ENCODE measurements at regions not wholly inside any gene's neighbourhood (a gene's known extent, or its start where the extent isn't known, plus 50 kb on each side); places are given as distances from the start of the nearest gene placed in this dataset.

DNA sequence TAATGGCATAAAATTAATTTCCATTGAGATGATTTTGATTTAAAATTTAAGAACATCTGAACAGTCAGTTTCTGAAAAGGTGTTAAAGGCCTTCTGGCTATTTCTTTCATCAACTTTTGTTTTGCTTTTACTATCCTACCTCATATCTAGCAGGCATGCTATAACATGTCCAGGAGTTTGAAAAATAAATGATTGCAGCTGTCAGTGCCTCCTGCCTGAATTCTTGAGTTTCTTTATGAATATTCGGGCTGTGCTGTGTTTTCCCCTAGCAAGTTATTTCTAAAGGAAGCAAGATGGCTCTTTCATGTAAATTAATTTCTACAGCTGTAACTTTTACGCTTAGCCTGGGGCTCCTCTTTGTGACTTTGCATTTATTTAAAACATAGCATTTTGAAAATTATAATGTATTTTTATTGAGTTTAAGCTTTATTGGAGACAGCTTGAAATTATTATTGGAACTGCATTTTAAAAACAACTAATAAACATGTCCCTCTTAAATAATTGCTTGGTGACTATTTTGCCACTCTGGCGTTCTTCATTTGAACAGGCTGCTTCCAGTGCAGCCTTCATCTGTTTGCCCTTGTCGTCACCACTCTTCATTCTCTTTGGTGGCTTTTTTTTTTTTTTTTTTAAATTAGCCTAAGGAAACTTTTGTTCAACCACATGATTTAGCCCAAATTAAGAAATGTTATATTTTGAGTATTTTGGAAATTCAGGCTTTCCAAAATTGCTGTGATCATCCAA lies 1083.4 kb upstream of the LRRN3 start:
- H3K27ac Mint-ChIP-seq = no peak overlapping the region
- no peaks in the 10 kb centered on the region for H3K9me3 Mint-ChIP-seq
- H3K4me3 Mint-ChIP-seq = no peak overlapping the region
- no peak for DNase-seq (ENCODE audit: low spot score in 2 of 2, unreplicated experiment in 2 of 2)
- H3K4me1 Mint-ChIP-seq = peaks cover 4% of the 10 kb centered on the region
- TF ChIP-seq, protein P1, sequence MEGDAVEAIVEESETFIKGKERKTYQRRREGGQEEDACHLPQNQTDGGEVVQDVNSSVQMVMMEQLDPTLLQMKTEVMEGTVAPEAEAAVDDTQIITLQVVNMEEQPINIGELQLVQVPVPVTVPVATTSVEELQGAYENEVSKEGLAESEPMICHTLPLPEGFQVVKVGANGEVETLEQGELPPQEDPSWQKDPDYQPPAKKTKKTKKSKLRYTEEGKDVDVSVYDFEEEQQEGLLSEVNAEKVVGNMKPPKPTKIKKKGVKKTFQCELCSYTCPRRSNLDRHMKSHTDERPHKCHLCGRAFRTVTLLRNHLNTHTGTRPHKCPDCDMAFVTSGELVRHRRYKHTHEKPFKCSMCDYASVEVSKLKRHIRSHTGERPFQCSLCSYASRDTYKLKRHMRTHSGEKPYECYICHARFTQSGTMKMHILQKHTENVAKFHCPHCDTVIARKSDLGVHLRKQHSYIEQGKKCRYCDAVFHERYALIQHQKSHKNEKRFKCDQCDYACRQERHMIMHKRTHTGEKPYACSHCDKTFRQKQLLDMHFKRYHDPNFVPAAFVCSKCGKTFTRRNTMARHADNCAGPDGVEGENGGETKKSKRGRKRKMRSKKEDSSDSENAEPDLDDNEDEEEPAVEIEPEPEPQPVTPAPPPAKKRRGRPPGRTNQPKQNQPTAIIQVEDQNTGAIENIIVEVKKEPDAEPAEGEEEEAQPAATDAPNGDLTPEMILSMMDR (IDR thresholded peaks at IDR 0.05; ENCODE audit: unreplicated experiment) = no peak
- no peaks in the 10 kb centered on the region for H3K27me3 Mint-ChIP-seq (ENCODE audit: low read depth)
- H3K36me3 Mint-ChIP-seq = no peaks in the 10 kb centered on the region

DNA sequence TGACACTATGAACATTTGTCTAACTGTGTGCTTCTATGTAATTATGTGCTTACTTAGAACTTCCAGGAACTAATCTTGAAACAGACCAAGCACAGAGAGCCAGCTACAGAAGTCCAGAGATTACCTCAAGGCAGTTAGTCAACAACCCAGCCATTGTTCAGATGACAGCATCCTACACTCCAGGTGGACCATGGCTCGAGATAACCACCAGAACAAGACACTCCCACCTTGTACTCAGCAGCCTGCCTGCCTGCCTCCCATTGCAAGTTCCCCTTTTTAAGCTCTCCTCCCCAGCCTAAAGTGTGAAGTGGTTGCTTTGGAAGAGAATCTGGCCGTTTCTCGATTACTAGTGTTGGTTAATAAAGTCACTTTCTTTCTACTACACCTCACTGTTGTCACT lies 1080.6 kb upstream of the LRRN3 start:
- no peak for DNase-seq (ENCODE audit: low spot score in 2 of 2, unreplicated experiment in 2 of 2)
- Mint-ChIP-seq H3K27me3 (ENCODE audit: low read depth) (no peaks in the 10 kb centered on the region), H3K27ac (no peak overlapping the region)

DNA sequence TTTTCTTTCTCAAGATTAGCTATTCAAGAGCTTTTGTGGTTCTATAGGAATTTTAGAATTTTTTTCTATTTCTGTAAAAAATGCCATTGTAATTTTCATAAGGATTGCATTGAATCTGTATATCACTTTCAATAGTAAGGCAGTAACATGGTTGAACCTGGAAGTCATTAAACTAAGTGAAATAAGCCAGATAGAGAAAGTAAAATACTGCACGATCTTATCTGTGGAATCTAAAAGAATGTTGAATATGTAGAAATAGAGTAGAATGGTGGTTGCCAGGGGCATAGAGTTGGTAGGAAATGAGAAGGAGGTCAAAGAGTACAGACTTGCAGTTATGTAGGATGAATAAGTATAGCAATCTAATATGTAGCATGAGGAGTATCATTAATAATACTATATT lies 1073.5 kb upstream of the LRRN3 start:
- TF ChIP-seq, protein P1 (IDR thresholded peaks at IDR 0.05; ENCODE audit: unreplicated experiment) = no peak
- Mint-ChIP-seq H3K36me3 (peaks cover 7% of the 10 kb centered on the region), H3K4me1 (no peaks in the 10 kb centered on the region), H3K27me3 (ENCODE audit: low read depth) (no peaks in the 10 kb centered on the region), H3K9me3 (peaks cover 16% of the 10 kb centered on the region), H3K27ac (no peak overlapping the region), H3K4me3 (no peak overlapping the region)
- DNase-seq (ENCODE audit: low spot score in 2 of 2, unreplicated experiment in 2 of 2) = no peak

More for the DNA sequence above, 1080.6 kb upstream of the LRRN3 start:
- Mint-ChIP-seq H3K36me3 (no peaks in the 10 kb centered on the region), H3K4me1 (peaks cover 4% of the 10 kb centered on the region), H3K9me3 (no peaks in the 10 kb centered on the region), H3K4me3 (no peak overlapping the region)
- TF ChIP-seq, protein P1 (IDR thresholded peaks at IDR 0.05; ENCODE audit: unreplicated experiment) = no peak

DNA sequence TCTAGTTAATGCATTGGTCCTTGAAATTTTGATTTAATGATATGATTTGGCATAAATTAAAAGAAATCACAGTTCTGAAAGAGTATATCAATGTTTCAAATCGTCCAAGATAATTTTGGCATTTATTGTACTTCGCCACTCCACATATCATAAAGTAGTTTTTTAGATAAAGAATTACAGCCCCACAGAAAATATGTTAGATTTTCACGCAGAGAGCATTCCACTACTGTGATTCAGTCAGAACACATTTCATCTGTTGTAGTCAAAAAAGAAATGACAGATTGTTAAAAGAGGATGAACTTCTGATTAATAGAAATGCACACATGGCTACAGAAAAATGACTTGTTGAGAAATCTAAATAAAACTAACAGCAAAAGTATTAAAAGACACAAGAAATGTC lies 1063.5 kb upstream of the LRRN3 start:
- H3K36me3 Mint-ChIP-seq = no peaks in the 10 kb centered on the region
- peaks cover 3% of the 10 kb centered on the region for H3K9me3 Mint-ChIP-seq
- DNase-seq (ENCODE audit: low spot score in 2 of 2, unreplicated experiment in 2 of 2) = no peak
- TF ChIP-seq, protein P1 (IDR thresholded peaks at IDR 0.05; ENCODE audit: unreplicated experiment) = no peak
- peaks cover 22% of the 10 kb centered on the region for H3K4me1 Mint-ChIP-seq
- no peak overlapping the region for H3K4me3 Mint-ChIP-seq
- H3K27ac Mint-ChIP-seq = no peak overlapping the region
- no peaks in the 10 kb centered on the region for H3K27me3 Mint-ChIP-seq (ENCODE audit: low read depth)

DNA sequence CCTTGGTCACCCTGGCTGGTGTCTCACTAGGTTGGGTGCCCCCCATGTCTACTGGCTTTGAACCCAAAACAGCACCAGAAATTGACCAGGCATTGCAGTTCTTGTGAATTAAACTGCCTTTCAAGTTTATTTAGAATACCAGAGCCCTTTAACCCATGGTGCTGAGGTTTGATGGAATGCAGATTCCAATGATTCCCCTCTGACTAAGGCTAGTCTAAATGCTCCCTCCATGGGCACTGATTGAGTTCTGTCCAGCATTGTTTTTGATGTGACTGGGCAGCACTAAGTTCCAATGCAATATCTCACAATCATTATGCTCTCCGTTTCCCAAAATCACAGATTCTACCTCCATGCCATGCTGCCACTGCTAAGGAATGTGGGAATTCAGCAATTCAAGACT lies 1047.4 kb upstream of the LRRN3 start:
- peaks cover 13% of the 10 kb centered on the region for H3K9me3 Mint-ChIP-seq
- H3K4me3 Mint-ChIP-seq = no peak overlapping the region
- H3K4me1 Mint-ChIP-seq = no peaks in the 10 kb centered on the region
- no peak for DNase-seq (ENCODE audit: low spot score in 2 of 2, unreplicated experiment in 2 of 2)
- no peaks in the 10 kb centered on the region for H3K27me3 Mint-ChIP-seq (ENCODE audit: low read depth)
- TF ChIP-seq, protein P1 (IDR thresholded peaks at IDR 0.05; ENCODE audit: unreplicated experiment) = no peak
- H3K27ac Mint-ChIP-seq = no peak overlapping the region
- H3K36me3 Mint-ChIP-seq = no peaks in the 10 kb centered on the region

Measured in mesothelial cell of epicardium (in vitro differentiated cells).